Mesendoderm (in vitro differentiated cells): ENCODE measurements at regions not wholly inside any gene's neighbourhood (a gene's known extent, or its start where the extent isn't known, plus 50 kb on each side); places are given as distances from the start of the nearest gene placed in this dataset. TPM values are rescaled to one million over a fixed set of nuclear protein-coding genes. Genes with fewer than 3 reads are reported as not detected.

ENCODE experiments used
- small RNA-seq: library from polyadenylated mRNA; stranded (forward); fragments of <200 nt; extraction: miRNeasy Mini kit (QIAGEN cat#:217004); gene quantifications from one replicate; pipeline ENCODE3, GENCODE V24; 2013; ENCODE audit not compliant: insufficient read depth

Small RNA genes in the stretch of these regions (small RNA-seq; reads per million reads assigned to genes)
- gene AL121912.1, result not detected
